ENCODE measurements at regions not wholly inside any gene's neighbourhood (a gene's known extent, or its start where the extent isn't known, plus 50 kb on each side); places are given as distances from the start of the nearest gene placed in this dataset.

- TF ChIP-seq FOXM1 (IDR thresholded peaks at IDR 0.05; ENCODE audit: borderline replicate concordance, low read depth), result no peak
- no peak for TF ChIP-seq ZBTB7A (IDR thresholded peaks at IDR 0.05; ENCODE audit: low read depth)
- TF ChIP-seq NFIC (IDR thresholded peaks at IDR 0.05), result no peak
- no peak for TF ChIP-seq TAF1 (IDR thresholded peaks at IDR 0.05; ENCODE audit: low read depth)
- TF ChIP-seq TEAD4 (IDR thresholded peaks at IDR 0.05), result no peak
- no peak for TF ChIP-seq EGR1 (IDR thresholded peaks at IDR 0.05)
- TF ChIP-seq EP300 (IDR thresholded peaks at IDR 0.05; ENCODE audit: borderline replicate concordance), result no peak
- no peak for TF ChIP-seq TCF12 (IDR thresholded peaks at IDR 0.05; ENCODE audit: low read depth)
- TF ChIP-seq RAD21 (IDR thresholded peaks at IDR 0.05; ENCODE audit: low read depth), result no peak
- TF ChIP-seq CEBPB (IDR thresholded peaks at IDR 0.05), result no peak
- TF ChIP-seq USF1 (IDR thresholded peaks at IDR 0.05), result no peak
- TF ChIP-seq MAX (IDR thresholded peaks at IDR 0.05), result no peak
- no peak for TF ChIP-seq CREB1 (IDR thresholded peaks at IDR 0.05; ENCODE audit: low read depth)
These were observed 78.0 kb upstream of the LHFPL2 start for GRCh38 chr5:78726571-78726970.

- no peak for TF ChIP-seq REST (IDR thresholded peaks at IDR 0.05; ENCODE audit: low read depth)
- no peak for TF ChIP-seq CREB1 (IDR thresholded peaks at IDR 0.05; ENCODE audit: low read depth)
- TF ChIP-seq NFIC (IDR thresholded peaks at IDR 0.05), result no peak
- TF ChIP-seq CEBPB (IDR thresholded peaks at IDR 0.05), result no peak
- TF ChIP-seq USF1 (IDR thresholded peaks at IDR 0.05), result no peak
- TF ChIP-seq RAD21 (IDR thresholded peaks at IDR 0.05; ENCODE audit: low read depth), result no peak
- no peak for TF ChIP-seq EP300 (IDR thresholded peaks at IDR 0.05; ENCODE audit: borderline replicate concordance)
- TF ChIP-seq YY1 (IDR thresholded peaks at IDR 0.05; ENCODE audit: low read depth), result no peak
- no peak for TF ChIP-seq TCF12 (IDR thresholded peaks at IDR 0.05; ENCODE audit: low read depth)
- TF ChIP-seq TAF1 (IDR thresholded peaks at IDR 0.05; ENCODE audit: low read depth), result no peak
- TF ChIP-seq TEAD4 (IDR thresholded peaks at IDR 0.05), result no peak
- no peak for TF ChIP-seq ZBTB7A (IDR thresholded peaks at IDR 0.05; ENCODE audit: low read depth)
These were observed 77.4 kb upstream of the LHFPL2 start for GRCh38 chr5:78726003-78726402.

GRCh38 chr5:78724061-78724460 is 75.5 kb upstream of the LHFPL2 start:
- TF ChIP-seq EGR1 (IDR thresholded peaks at IDR 0.05) (no peak), YY1 (IDR thresholded peaks at IDR 0.05; ENCODE audit: low read depth) (no peak), USF1 (IDR thresholded peaks at IDR 0.05) (no peak), TEAD4 (IDR thresholded peaks at IDR 0.05) (no peak), RAD21 (IDR thresholded peaks at IDR 0.05; ENCODE audit: low read depth) (no peak), FOXM1 (IDR thresholded peaks at IDR 0.05; ENCODE audit: borderline replicate concordance, low read depth) (no peak), TCF12 (IDR thresholded peaks at IDR 0.05; ENCODE audit: low read depth) (no peak), TAF1 (IDR thresholded peaks at IDR 0.05; ENCODE audit: low read depth) (no peak), MAX (IDR thresholded peaks at IDR 0.05) (no peak), CEBPB (IDR thresholded peaks at IDR 0.05) (no peak), ZBTB7A (IDR thresholded peaks at IDR 0.05; ENCODE audit: low read depth) (no peak), EP300 (IDR thresholded peaks at IDR 0.05; ENCODE audit: borderline replicate concordance) (no peak), CREB1 (IDR thresholded peaks at IDR 0.05; ENCODE audit: low read depth) (no peak), NFIC (IDR thresholded peaks at IDR 0.05) (no peak)

- TF ChIP-seq TEAD4 (IDR thresholded peaks at IDR 0.05), result no peak
- TF ChIP-seq EP300 (IDR thresholded peaks at IDR 0.05; ENCODE audit: borderline replicate concordance), result no peak
- TF ChIP-seq EGR1 (IDR thresholded peaks at IDR 0.05), result no peak
- no peak for TF ChIP-seq USF1 (IDR thresholded peaks at IDR 0.05)
- TF ChIP-seq ZBTB7A (IDR thresholded peaks at IDR 0.05; ENCODE audit: low read depth), result no peak
- TF ChIP-seq YY1 (IDR thresholded peaks at IDR 0.05; ENCODE audit: low read depth), result no peak
- TF ChIP-seq RAD21 (IDR thresholded peaks at IDR 0.05; ENCODE audit: low read depth), result no peak
- no peak for TF ChIP-seq NFIC (IDR thresholded peaks at IDR 0.05)
- no peak for TF ChIP-seq CEBPB (IDR thresholded peaks at IDR 0.05)
- TF ChIP-seq CREB1 (IDR thresholded peaks at IDR 0.05; ENCODE audit: low read depth), result no peak
- no peak for TF ChIP-seq FOXM1 (IDR thresholded peaks at IDR 0.05; ENCODE audit: borderline replicate concordance, low read depth)
These were observed 72.4 kb upstream of the LHFPL2 start for GRCh38 chr5:78720997-78721396.

- TF ChIP-seq TEAD4 (IDR thresholded peaks at IDR 0.05) (no peak), CEBPB (IDR thresholded peaks at IDR 0.05) (no peak), FOXM1 (IDR thresholded peaks at IDR 0.05; ENCODE audit: borderline replicate concordance, low read depth) (no peak), MAX (IDR thresholded peaks at IDR 0.05) (no peak), RAD21 (IDR thresholded peaks at IDR 0.05; ENCODE audit: low read depth) (no peak), TCF12 (IDR thresholded peaks at IDR 0.05; ENCODE audit: low read depth) (no peak), EGR1 (IDR thresholded peaks at IDR 0.05) (no peak), NFIC (IDR thresholded peaks at IDR 0.05) (no peak), EP300 (IDR thresholded peaks at IDR 0.05; ENCODE audit: borderline replicate concordance) (no peak), TAF1 (IDR thresholded peaks at IDR 0.05; ENCODE audit: low read depth) (no peak), YY1 (IDR thresholded peaks at IDR 0.05; ENCODE audit: low read depth) (no peak), ZBTB7A (IDR thresholded peaks at IDR 0.05; ENCODE audit: low read depth) (no peak), CREB1 (IDR thresholded peaks at IDR 0.05; ENCODE audit: low read depth) (no peak), USF1 (IDR thresholded peaks at IDR 0.05) (no peak), REST (IDR thresholded peaks at IDR 0.05; ENCODE audit: low read depth) (no peak)
These were observed 71.8 kb upstream of the LHFPL2 start for GRCh38 chr5:78720227-78720985.
